K562 (cell line): ENCODE measurements at regions not wholly inside any gene's neighbourhood (a gene's known extent, or its start where the extent isn't known, plus 50 kb on each side); places are given as distances from the start of the nearest gene placed in this dataset.

Source experiments
- BDP1 ChIP-seq: IDR thresholded peaks from 3 replicates; pipeline ENCODE4 v1.6.1; 2011; ENCODE audit not compliant: insufficient read length, insufficient read depth
- C11orf30 ChIP-seq: fragments of 450-650 bp; IDR thresholded peaks from 2 replicates; pipeline ENCODE4 v1.6.1; 2016; ENCODE audit warnings: low read depth, mild to moderate bottlenecking
- E2F3 ChIP-seq: fragments of 250-450 bp; sonication (Bioruptor Pico); IDR thresholded peaks from 2 replicates; pipeline ENCODE4 v1.4.0; 2020; ENCODE audit warnings: mild to moderate bottlenecking
- EWSR1 ChIP-seq: fragments of 450-650 bp; IDR thresholded peaks from 2 replicates; pipeline ENCODE4 v1.6.1; 2018; ENCODE audit warnings: borderline replicate concordance, mild to moderate bottlenecking, low read depth, moderate library complexity; ENCODE audit not compliant: partially characterized antibody
- FOXM1 ChIP-seq, 2 experiments: fragments of 450-650 bp in 1 of 2; sonication (generic) in 1 of 2; formaldehyde crosslinking in 1 of 2; IDR thresholded peaks; 2 replicates each; pipeline versions ENCODE4 v1.6.1 to v1.9.0; 2017 to 2022; ENCODE audit warnings: low read depth in 2 of 2, mild to moderate bottlenecking in 2 of 2, missing genetic modification reagents in 1 of 2, moderate library complexity in 1 of 2
- GTF2A2 ChIP-seq: IDR thresholded peaks from 2 replicates; pipeline ENCODE4 v1.6.1; 2016; ENCODE audit warnings: mild to moderate bottlenecking, missing genetic modification characterization, missing compliant biosample characterization
- HLTF ChIP-seq: fragments of 450-650 bp; IDR thresholded peaks from 2 replicates; pipeline ENCODE4 v1.6.1; 2016
- KAT8 ChIP-seq: fragments of 450-650 bp; IDR thresholded peaks from 2 replicates; pipeline ENCODE4 v1.6.1; 2016; ENCODE audit warnings: low read depth, mild to moderate bottlenecking
- KDM2B ChIP-seq: fragments of 250-450 bp; sonication (Bioruptor Pico); IDR thresholded peaks from 2 replicates; pipeline ENCODE4 v1.8.0; 2021; ENCODE audit warnings: mild to moderate bottlenecking, moderate library complexity
- KLF1 ChIP-seq: fragments of 450-650 bp; IDR thresholded peaks from 2 replicates; pipeline ENCODE4 v1.6.1; 2016; ENCODE audit warnings: missing genetic modification characterization, missing compliant biosample characterization
- MBD2 ChIP-seq: sonication (generic); IDR thresholded peaks from 2 replicates; pipeline ENCODE4 v1.6.1; 2016; ENCODE audit warnings: low read depth, borderline replicate concordance
- MCM2 ChIP-seq: fragments of 450-650 bp; IDR thresholded peaks from 2 replicates; pipeline ENCODE4 v1.6.1; 2017; ENCODE audit warnings: low read depth, mild to moderate bottlenecking
- MEF2A ChIP-seq: IDR thresholded peaks from 2 replicates; pipeline ENCODE4 v1.6.1; 2011; ENCODE audit warnings: low read depth, mild to moderate bottlenecking, low read length, moderate library complexity; ENCODE audit not compliant: control insufficient read depth
- MTA2 ChIP-seq: fragments of 450-650 bp; IDR thresholded peaks from 2 replicates; pipeline ENCODE4 v1.6.1; 2016; ENCODE audit warnings: low read depth
- MYC ChIP-seq, 2 experiments: fragments of 250-450 bp in 1 of 2; sonication (Bioruptor Pico) in 1 of 2; IDR thresholded peaks; 2 replicates each; pipeline versions ENCODE4 v1.5.1 to v1.6.1; 2012 to 2021; ENCODE audit warnings: low read depth in 2 of 2, borderline replicate concordance in 1 of 2, improper control_type of control experiment in 1 of 2, low read length in 1 of 2, mild to moderate bottlenecking in 1 of 2, moderate library complexity in 1 of 2
- NFIX ChIP-seq: fragments of 250-450 bp; sonication (Bioruptor Pico); IDR thresholded peaks from 2 replicates; pipeline ENCODE4 v1.4.0; 2020; ENCODE audit warnings: low read depth, mild to moderate bottlenecking, moderate library complexity
- NFXL1 ChIP-seq: fragments of 450-650 bp; formaldehyde crosslinking; IDR thresholded peaks from 2 replicates; pipeline ENCODE4 v1.4.0; 2021; ENCODE audit warnings: mild to moderate bottlenecking
- SAFB ChIP-seq: fragments of 200-400 bp; formaldehyde crosslinking; IDR thresholded peaks from 2 replicates; pipeline ENCODE4 v1.6.1; 2017; ENCODE audit warnings: low read depth, low read length, borderline replicate concordance
- SNRNP70 ChIP-seq: fragments of 200-400 bp; formaldehyde crosslinking; optimal IDR thresholded peaks from 2 replicates; pipeline ENCODE3; 2017; ENCODE audit warnings: low read depth, low read length
- TFAM ChIP-seq: fragments of 250-450 bp; sonication (Bioruptor Pico); conservative IDR thresholded peaks from 2 replicates; pipeline ENCODE4 v1.5.0; 2021; ENCODE audit warnings: mild to moderate bottlenecking, moderate library complexity
- XRCC3 ChIP-seq: fragments of 450-650 bp; IDR thresholded peaks from 2 replicates; pipeline ENCODE4 v1.6.1; 2017; ENCODE audit warnings: mild to moderate bottlenecking, moderate library complexity
- YBX1 ChIP-seq: fragments of 450-650 bp; IDR thresholded peaks from 2 replicates; pipeline ENCODE4 v1.7.1; 2016; ENCODE audit warnings: mild to moderate bottlenecking
- ZNF175 ChIP-seq: fragments of 200-800 bp; sonication (Bioruptor generic); IDR thresholded peaks from 2 replicates; pipeline ENCODE4 v1.6.1; 2016; ENCODE audit warnings: low read depth, mild to moderate bottlenecking, missing genetic modification characterization, missing compliant biosample characterization
- ZNF184 ChIP-seq: sonication (generic); formaldehyde crosslinking; IDR thresholded peaks from 2 replicates; pipeline ENCODE4 v1.5.0; 2020; ENCODE audit warnings: missing genetic modification reagents
- ZNF311 ChIP-seq: fragments of 250-450 bp; sonication (Bioruptor Pico); IDR thresholded peaks from 2 replicates; pipeline ENCODE4 v1.4.0; 2020; ENCODE audit warnings: mild to moderate bottlenecking, moderate library complexity
- ZNF75A ChIP-seq: fragments of 450-650 bp; formaldehyde crosslinking; IDR thresholded peaks from 2 replicates; pipeline ENCODE4 v1.4.0; 2020; ENCODE audit warnings: mild to moderate bottlenecking
- TF ChIP-seq, protein P1 (sequence below): sonication (generic); formaldehyde crosslinking; IDR thresholded peaks from 2 replicates; pipeline ENCODE4 v1.8.1; 2023; ENCODE audit warnings: mild to moderate bottlenecking, missing genetic modification reagents
- TF ChIP-seq, protein P2 (sequence below), 3 experiments: IDR thresholded peaks in 2 of 3; conservative IDR thresholded peaks in 1 of 3; 2 replicates each; pipeline ENCODE4 v1.5.1; 2011 to 2012; ENCODE audit warnings: low read length in 3 of 3, mild to moderate bottlenecking in 3 of 3, control low read depth in 2 of 3, improper control_type of control experiment in 1 of 3, inconsistent platforms in 1 of 3, low read depth in 1 of 3, mixed read lengths in 1 of 3, moderate library complexity in 1 of 3; ENCODE audit not compliant: insufficient read depth in 2 of 3

DNA sequence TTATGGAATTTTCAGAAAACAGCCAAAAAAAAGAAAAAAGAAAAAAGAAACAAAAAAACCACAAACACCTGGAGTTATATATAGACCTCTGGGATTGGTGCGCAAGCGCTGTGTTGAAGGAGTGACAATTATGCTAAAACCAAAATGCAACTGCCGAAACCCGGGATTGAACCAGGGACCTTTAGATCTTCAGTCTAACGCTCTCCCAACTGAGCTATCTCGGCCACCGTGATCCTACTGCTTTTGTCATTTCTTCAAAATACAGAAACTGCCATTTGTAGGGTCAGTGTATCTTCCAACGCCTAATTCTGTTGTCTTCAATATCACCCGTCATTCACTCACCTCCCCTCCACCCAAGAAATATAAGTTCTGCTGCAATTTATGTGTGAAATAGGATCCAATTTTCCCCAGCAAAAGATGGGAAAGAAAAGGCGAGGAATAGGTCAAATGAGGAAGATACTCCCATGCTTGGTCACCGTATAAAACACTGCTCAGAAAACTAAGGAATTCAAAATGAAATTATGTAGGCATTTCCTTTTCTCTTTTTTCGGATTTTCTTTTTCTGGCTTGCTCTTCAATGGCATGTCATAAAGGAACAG, 116.0 kb downstream of the TRIM27 start (continued):
- no peak for TF ChIP-seq NFXL1 (CRISPR knock-in tag)
- TF ChIP-seq FOXM1 (IDR thresholded peaks at IDR 0.05; ENCODE audit: low read depth) = peak; percentile 46; the same call in 1 of the 2 replicates
- no peak for TF ChIP-seq FOXM1 (CRISPR knock-in tag; IDR thresholded peaks at IDR 0.05; ENCODE audit: low read depth)
- TF ChIP-seq MEF2A = peak; percentile 75; the same call in 1 of the 2 replicates
- no peak for TF ChIP-seq MTA2
- no peak for TF ChIP-seq SAFB
- TF ChIP-seq ZNF75A (CRISPR knock-in tag) = 0 out of 2 replicates have a peak, but pooled peaks have one; percentile 9
- TF ChIP-seq HLTF = 0 out of 2 replicates have a peak, but pooled peaks have one; percentile 60
- TF ChIP-seq EWSR1 = no peak
- no peak for TF ChIP-seq MYC (IDR thresholded peaks at IDR 0.05; ENCODE audit: low read depth, low read length)
- no peak for TF ChIP-seq MYC (CRISPR knock-in tag; IDR thresholded peaks at IDR 0.05; ENCODE audit: borderline replicate concordance, low read depth)
- no peak for TF ChIP-seq SNRNP70
- no peak for TF ChIP-seq XRCC3
- 0 out of 2 replicates have a peak, but pooled peaks have one; percentile 45 for TF ChIP-seq ZNF175 (CRISPR knock-in tag)
- no peak for TF ChIP-seq NFIX
- no peak for TF ChIP-seq TFAM (CRISPR knock-in tag)
- TF ChIP-seq KDM2B (CRISPR knock-in tag) = no peak
- TF ChIP-seq E2F3 (CRISPR knock-in tag) = no peak
- TF ChIP-seq KAT8 = no peak
- TF ChIP-seq, protein P1, sequence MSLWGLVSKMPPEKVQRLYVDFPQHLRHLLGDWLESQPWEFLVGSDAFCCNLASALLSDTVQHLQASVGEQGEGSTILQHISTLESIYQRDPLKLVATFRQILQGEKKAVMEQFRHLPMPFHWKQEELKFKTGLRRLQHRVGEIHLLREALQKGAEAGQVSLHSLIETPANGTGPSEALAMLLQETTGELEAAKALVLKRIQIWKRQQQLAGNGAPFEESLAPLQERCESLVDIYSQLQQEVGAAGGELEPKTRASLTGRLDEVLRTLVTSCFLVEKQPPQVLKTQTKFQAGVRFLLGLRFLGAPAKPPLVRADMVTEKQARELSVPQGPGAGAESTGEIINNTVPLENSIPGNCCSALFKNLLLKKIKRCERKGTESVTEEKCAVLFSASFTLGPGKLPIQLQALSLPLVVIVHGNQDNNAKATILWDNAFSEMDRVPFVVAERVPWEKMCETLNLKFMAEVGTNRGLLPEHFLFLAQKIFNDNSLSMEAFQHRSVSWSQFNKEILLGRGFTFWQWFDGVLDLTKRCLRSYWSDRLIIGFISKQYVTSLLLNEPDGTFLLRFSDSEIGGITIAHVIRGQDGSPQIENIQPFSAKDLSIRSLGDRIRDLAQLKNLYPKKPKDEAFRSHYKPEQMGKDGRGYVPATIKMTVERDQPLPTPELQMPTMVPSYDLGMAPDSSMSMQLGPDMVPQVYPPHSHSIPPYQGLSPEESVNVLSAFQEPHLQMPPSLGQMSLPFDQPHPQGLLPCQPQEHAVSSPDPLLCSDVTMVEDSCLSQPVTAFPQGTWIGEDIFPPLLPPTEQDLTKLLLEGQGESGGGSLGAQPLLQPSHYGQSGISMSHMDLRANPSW (CRISPR knock-in tag) = no peak
- TF ChIP-seq ZNF184 = no peak
- no peak for TF ChIP-seq YBX1
- no peak; the same call in 1 of the 2 replicates for TF ChIP-seq C11orf30
- TF ChIP-seq GTF2A2 (tag) = no peak
- TF ChIP-seq MCM2 = no peak
- TF ChIP-seq ZNF311 (CRISPR knock-in tag) = no peak
- no peak for TF ChIP-seq KLF1 (tag)
- TF ChIP-seq, protein P2, sequence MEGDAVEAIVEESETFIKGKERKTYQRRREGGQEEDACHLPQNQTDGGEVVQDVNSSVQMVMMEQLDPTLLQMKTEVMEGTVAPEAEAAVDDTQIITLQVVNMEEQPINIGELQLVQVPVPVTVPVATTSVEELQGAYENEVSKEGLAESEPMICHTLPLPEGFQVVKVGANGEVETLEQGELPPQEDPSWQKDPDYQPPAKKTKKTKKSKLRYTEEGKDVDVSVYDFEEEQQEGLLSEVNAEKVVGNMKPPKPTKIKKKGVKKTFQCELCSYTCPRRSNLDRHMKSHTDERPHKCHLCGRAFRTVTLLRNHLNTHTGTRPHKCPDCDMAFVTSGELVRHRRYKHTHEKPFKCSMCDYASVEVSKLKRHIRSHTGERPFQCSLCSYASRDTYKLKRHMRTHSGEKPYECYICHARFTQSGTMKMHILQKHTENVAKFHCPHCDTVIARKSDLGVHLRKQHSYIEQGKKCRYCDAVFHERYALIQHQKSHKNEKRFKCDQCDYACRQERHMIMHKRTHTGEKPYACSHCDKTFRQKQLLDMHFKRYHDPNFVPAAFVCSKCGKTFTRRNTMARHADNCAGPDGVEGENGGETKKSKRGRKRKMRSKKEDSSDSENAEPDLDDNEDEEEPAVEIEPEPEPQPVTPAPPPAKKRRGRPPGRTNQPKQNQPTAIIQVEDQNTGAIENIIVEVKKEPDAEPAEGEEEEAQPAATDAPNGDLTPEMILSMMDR (IDR thresholded peaks at IDR 0.05 in 2 of 3, conservative IDR thresholded peaks at IDR 0.05 in 1 of 3; ENCODE audit: insufficient read depth in 2 of 3, low read depth in 1 of 3, low read length in 3 of 3) = no peak
- no peak for TF ChIP-seq MBD2
- TF ChIP-seq BDP1 = peak; percentile 75
